ENCODE measurements at regions not wholly inside any gene's neighbourhood (a gene's known extent, or its start where the extent isn't known, plus 50 kb on each side); places are given as distances from the start of the nearest gene placed in this dataset.

GRCh38 chr2:13558368-13558767, 841.6 kb downstream of the TRIB2 start:
- Histone ChIP-seq H4K20me1 (ENCODE audit: control insufficient read depth, insufficient read depth, low read depth, low read length) (no peaks in the 10 kb centered on the region), H3K4me1 (ENCODE audit: control insufficient read depth, low read length) (no peaks in the 10 kb centered on the region), H3K4me3 (ENCODE audit: low read length) (no peak overlapping the region), H3K4me2 (ENCODE audit: low read length) (no peak overlapping the region), H3K9me2 (replicated peaks; ENCODE audit: control insufficient read depth, low read length) (no peaks in the 10 kb centered on the region), H3K36me3 (ENCODE audit: control insufficient read depth, low read length) (no peaks in the 10 kb centered on the region), H3K27me3 (ENCODE audit: control insufficient read depth, low read length) (no peaks in the 10 kb centered on the region), H3K9me3 (ENCODE audit: control insufficient read depth, insufficient read depth, low read length) (no peaks in the 10 kb centered on the region), H3K79me2 (ENCODE audit: control insufficient read depth, low read length) (no peaks in the 10 kb centered on the region), H3K27ac (ENCODE audit: low read depth, low read length) (no peak overlapping the region), H3F3A (ENCODE audit: control insufficient read depth, insufficient read depth) (no peaks in the 10 kb centered on the region)
- TF ChIP-seq CTCF (IDR thresholded peaks at IDR 0.05; ENCODE audit: low read depth, low read length, poor library complexity, severe bottlenecking) (no peak), EZH2phosphoT487 (IDR thresholded peaks at IDR 0.05; ENCODE audit: borderline replicate concordance, low read length) (no peak)

- H3K9me3 ChIP-seq (ENCODE audit: control insufficient read depth, insufficient read depth, low read length) = no peaks in the 10 kb centered on the region
- no peaks in the 10 kb centered on the region for H3K4me1 ChIP-seq (ENCODE audit: control insufficient read depth, low read length)
- no peaks in the 10 kb centered on the region for H3K9me2 ChIP-seq (replicated peaks; ENCODE audit: control insufficient read depth, low read length)
- H4K20me1 ChIP-seq (ENCODE audit: control insufficient read depth, insufficient read depth, low read depth, low read length) = no peaks in the 10 kb centered on the region
- TF ChIP-seq EZH2phosphoT487 (IDR thresholded peaks at IDR 0.05; ENCODE audit: borderline replicate concordance, low read length) (no peak), CTCF (IDR thresholded peaks at IDR 0.05; ENCODE audit: low read depth, low read length, poor library complexity, severe bottlenecking) (no peak)
- no peaks in the 10 kb centered on the region for H3K27me3 ChIP-seq (ENCODE audit: control insufficient read depth, low read length)
- no peak overlapping the region for H3K4me3 ChIP-seq (ENCODE audit: low read length)
- H3F3A ChIP-seq (ENCODE audit: control insufficient read depth, insufficient read depth) = no peaks in the 10 kb centered on the region
- no peaks in the 10 kb centered on the region for H3K79me2 ChIP-seq (ENCODE audit: control insufficient read depth, low read length)
- no peaks in the 10 kb centered on the region for H3K36me3 ChIP-seq (ENCODE audit: control insufficient read depth, low read length)
- no peak overlapping the region for H3K4me2 ChIP-seq (ENCODE audit: low read length)
- H3K27ac ChIP-seq (ENCODE audit: low read depth, low read length) = no peak overlapping the region
Measured at GRCh38 chr2:13560322-13560721, 843.6 kb downstream of the TRIB2 start.

- no peaks in the 10 kb centered on the region for H3K4me1 ChIP-seq (ENCODE audit: control insufficient read depth, low read length)
- H3K79me2 ChIP-seq (ENCODE audit: control insufficient read depth, low read length) = no peaks in the 10 kb centered on the region
- no peak overlapping the region for H3K27ac ChIP-seq (ENCODE audit: low read depth, low read length)
- no peak overlapping the region for H3K4me3 ChIP-seq (ENCODE audit: low read length)
- no peaks in the 10 kb centered on the region for H3F3A ChIP-seq (ENCODE audit: control insufficient read depth, insufficient read depth)
- TF ChIP-seq CTCF (IDR thresholded peaks at IDR 0.05; ENCODE audit: low read depth, low read length, poor library complexity, severe bottlenecking) (no peak), EZH2phosphoT487 (IDR thresholded peaks at IDR 0.05; ENCODE audit: borderline replicate concordance, low read length) (no peak)
- no peaks in the 10 kb centered on the region for H3K36me3 ChIP-seq (ENCODE audit: control insufficient read depth, low read length)
- no peak overlapping the region for H3K4me2 ChIP-seq (ENCODE audit: low read length)
- no peaks in the 10 kb centered on the region for H3K27me3 ChIP-seq (ENCODE audit: control insufficient read depth, low read length)
- no peaks in the 10 kb centered on the region for H3K9me3 ChIP-seq (ENCODE audit: control insufficient read depth, insufficient read depth, low read length)
- H3K9me2 ChIP-seq (replicated peaks; ENCODE audit: control insufficient read depth, low read length) = no peaks in the 10 kb centered on the region
- H4K20me1 ChIP-seq (ENCODE audit: control insufficient read depth, insufficient read depth, low read depth, low read length) = no peaks in the 10 kb centered on the region
Measured at GRCh38 chr2:13572466-13572865, 855.7 kb downstream of the TRIB2 start.

GRCh38 chr2:13574831-13575230, 858.1 kb downstream of the TRIB2 start:
- no peak overlapping the region for H3K27ac ChIP-seq (ENCODE audit: low read depth, low read length)
- H3K4me1 ChIP-seq (ENCODE audit: control insufficient read depth, low read length) = no peaks in the 10 kb centered on the region
- no peak overlapping the region for H3K4me3 ChIP-seq (ENCODE audit: low read length)
- H3K9me2 ChIP-seq (replicated peaks; ENCODE audit: control insufficient read depth, low read length) = no peaks in the 10 kb centered on the region
- no peaks in the 10 kb centered on the region for H4K20me1 ChIP-seq (ENCODE audit: control insufficient read depth, insufficient read depth, low read depth, low read length)
- H3K79me2 ChIP-seq (ENCODE audit: control insufficient read depth, low read length) = no peaks in the 10 kb centered on the region
- H3F3A ChIP-seq (ENCODE audit: control insufficient read depth, insufficient read depth) = no peaks in the 10 kb centered on the region
- no peaks in the 10 kb centered on the region for H3K27me3 ChIP-seq (ENCODE audit: control insufficient read depth, low read length)
- H3K36me3 ChIP-seq (ENCODE audit: control insufficient read depth, low read length) = no peaks in the 10 kb centered on the region
- H3K4me2 ChIP-seq (ENCODE audit: low read length) = no peak overlapping the region
- no peaks in the 10 kb centered on the region for H3K9me3 ChIP-seq (ENCODE audit: control insufficient read depth, insufficient read depth, low read length)
- TF ChIP-seq CTCF (IDR thresholded peaks at IDR 0.05; ENCODE audit: low read depth, low read length, poor library complexity, severe bottlenecking) (no peak), EZH2phosphoT487 (IDR thresholded peaks at IDR 0.05; ENCODE audit: borderline replicate concordance, low read length) (no peak)

Measured in DOHH2 (cell line).